Tibial nerve (tissue), 3 donors: ENCODE measurements at regions not wholly inside any gene's neighbourhood (a gene's known extent, or its start where the extent isn't known, plus 50 kb on each side); places are given as distances from the start of the nearest gene placed in this dataset.

Source experiments
- POLR2A ChIP-seq, 2 donors: fragments of 450-650 bp; IDR thresholded peaks; one replicate each; pipeline ENCODE4 v1.6.1; 2017; ENCODE audit warnings: antibody characterized with exemption in 2 of 2, mild to moderate bottlenecking in 2 of 2, moderate library complexity in 2 of 2
- TF ChIP-seq, protein P1 (sequence below), 5 experiments: fragments of 200-600 bp in 3 of 5; fragments of 450-650 bp in 2 of 5; sonication (generic) in 3 of 5; IDR thresholded peaks; one replicate each; pipeline ENCODE4 v1.5.1; 2016 to 2019; ENCODE audit warnings: antibody characterized with exemption in 5 of 5, mild to moderate bottlenecking in 3 of 5, moderate library complexity in 2 of 5

DNA sequence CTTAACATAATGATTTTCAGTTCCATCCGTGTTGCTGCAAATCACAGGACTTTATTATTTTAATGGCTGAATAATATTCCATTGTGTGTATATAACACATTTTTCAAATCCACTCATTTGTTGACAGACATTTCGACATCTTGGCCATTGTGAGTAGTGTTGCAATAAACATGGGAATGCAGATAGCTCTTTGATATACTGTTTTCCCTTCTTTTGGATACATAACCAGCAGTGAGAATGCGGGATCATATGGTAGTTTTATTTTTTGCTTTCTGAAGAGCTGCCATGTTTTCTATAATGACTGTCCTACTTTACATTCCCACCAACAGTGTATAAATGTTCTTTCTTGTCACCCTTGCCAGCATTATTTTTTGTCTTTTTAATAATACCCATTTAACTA lies 420.3 kb upstream of the CHAC2 start:
- TF ChIP-seq POLR2A (IDR thresholded peaks at IDR 0.05), result no peak
- TF ChIP-seq, protein P1, sequence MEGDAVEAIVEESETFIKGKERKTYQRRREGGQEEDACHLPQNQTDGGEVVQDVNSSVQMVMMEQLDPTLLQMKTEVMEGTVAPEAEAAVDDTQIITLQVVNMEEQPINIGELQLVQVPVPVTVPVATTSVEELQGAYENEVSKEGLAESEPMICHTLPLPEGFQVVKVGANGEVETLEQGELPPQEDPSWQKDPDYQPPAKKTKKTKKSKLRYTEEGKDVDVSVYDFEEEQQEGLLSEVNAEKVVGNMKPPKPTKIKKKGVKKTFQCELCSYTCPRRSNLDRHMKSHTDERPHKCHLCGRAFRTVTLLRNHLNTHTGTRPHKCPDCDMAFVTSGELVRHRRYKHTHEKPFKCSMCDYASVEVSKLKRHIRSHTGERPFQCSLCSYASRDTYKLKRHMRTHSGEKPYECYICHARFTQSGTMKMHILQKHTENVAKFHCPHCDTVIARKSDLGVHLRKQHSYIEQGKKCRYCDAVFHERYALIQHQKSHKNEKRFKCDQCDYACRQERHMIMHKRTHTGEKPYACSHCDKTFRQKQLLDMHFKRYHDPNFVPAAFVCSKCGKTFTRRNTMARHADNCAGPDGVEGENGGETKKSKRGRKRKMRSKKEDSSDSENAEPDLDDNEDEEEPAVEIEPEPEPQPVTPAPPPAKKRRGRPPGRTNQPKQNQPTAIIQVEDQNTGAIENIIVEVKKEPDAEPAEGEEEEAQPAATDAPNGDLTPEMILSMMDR (IDR thresholded peaks at IDR 0.05), result no peak
